ENCODE measurements at regions not wholly inside any gene's neighbourhood (a gene's known extent, or its start where the extent isn't known, plus 50 kb on each side); places are given as distances from the start of the nearest gene placed in this dataset.

GRCh38 chr6:126767711-126768110 lies 350.8 kb upstream of the RSPO3 start:
- Histone ChIP-seq H2AFZ (ENCODE audit: low read length) (no peak overlapping the region), H3K36me3 (ENCODE audit: insufficient read depth, low read length) (no peaks in the 10 kb centered on the region), H3K9me2 (ENCODE audit: insufficient read depth, low read length) (no peaks in the 10 kb centered on the region), H3K9me3 (ENCODE audit: low read length) (no peaks in the 10 kb centered on the region), H3K27ac (ENCODE audit: low read depth, low read length, poor library complexity, severe bottlenecking) (no peak overlapping the region), H3K4me2 (ENCODE audit: low read length) (no peak overlapping the region), H4K20me1 (ENCODE audit: insufficient read depth, low read length) (no peaks in the 10 kb centered on the region), H3K4me1 (ENCODE audit: insufficient read depth, low read length, poor library complexity, severe bottlenecking) (no peaks in the 10 kb centered on the region), H3K4me3 (ENCODE audit: low read depth, low read length, poor library complexity, severe bottlenecking) (no peak overlapping the region), H3K79me2 (ENCODE audit: insufficient read depth, low read depth, low read length) (no peaks in the 10 kb centered on the region)
- no TSS peak for BruUV-seq (replicated peaks)
- TF ChIP-seq CTCF (conservative IDR thresholded peaks at IDR 0.05; ENCODE audit: low read length) (no peak), EZH2phosphoT487 (IDR thresholded peaks at IDR 0.05; ENCODE audit: borderline replicate concordance, low read depth, low read length) (no peak)
- ChIA-PET POLR2A (no interaction called here), CTCF (ENCODE audit: unreplicated experiment) (no interaction called here)
- no peak for DNase-seq (ENCODE audit: low spot score)
- intact Hi-C loops (cut with micrococcal nuclease; ENCODE audit: unreplicated experiment) = no loop called here

- Histone ChIP-seq H3K79me2 (ENCODE audit: insufficient read depth, low read depth, low read length) (no peaks in the 10 kb centered on the region), H4K20me1 (ENCODE audit: insufficient read depth, low read length) (no peaks in the 10 kb centered on the region), H2AFZ (ENCODE audit: low read length) (no peak overlapping the region), H3K27ac (ENCODE audit: low read depth, low read length, poor library complexity, severe bottlenecking) (no peak overlapping the region), H3K4me1 (ENCODE audit: insufficient read depth, low read length, poor library complexity, severe bottlenecking) (no peaks in the 10 kb centered on the region), H3K36me3 (ENCODE audit: insufficient read depth, low read length) (no peaks in the 10 kb centered on the region), H3K9me3 (ENCODE audit: low read length) (no peaks in the 10 kb centered on the region), H3K9me2 (ENCODE audit: insufficient read depth, low read length) (no peaks in the 10 kb centered on the region), H3K4me3 (ENCODE audit: low read depth, low read length, poor library complexity, severe bottlenecking) (no peak overlapping the region), H3K4me2 (ENCODE audit: low read length) (no peak overlapping the region)
- ChIA-PET POLR2A (no interaction called here), CTCF (ENCODE audit: unreplicated experiment) (no interaction called here)
- no peak for DNase-seq (ENCODE audit: low spot score)
- intact Hi-C loops (cut with micrococcal nuclease; ENCODE audit: unreplicated experiment) = no loop called here
- BruUV-seq (replicated peaks) = no TSS peak
- TF ChIP-seq EZH2phosphoT487 (IDR thresholded peaks at IDR 0.05; ENCODE audit: borderline replicate concordance, low read depth, low read length) (no peak), CTCF (conservative IDR thresholded peaks at IDR 0.05; ENCODE audit: low read length) (no peak)
Measured at GRCh38 chr6:126770176-126770575, 348.3 kb upstream of the RSPO3 start.

GRCh38 chr6:126773112-126773805 lies 345.2 kb upstream of the RSPO3 start:
- no peak overlapping the region for H3K4me3 ChIP-seq (ENCODE audit: low read depth, low read length, poor library complexity, severe bottlenecking)
- no peak overlapping the region for H3K27ac ChIP-seq (ENCODE audit: low read depth, low read length, poor library complexity, severe bottlenecking)
- DNase-seq (ENCODE audit: low spot score) = no peak
- H3K36me3 ChIP-seq (ENCODE audit: insufficient read depth, low read length) = no peaks in the 10 kb centered on the region
- H3K9me2 ChIP-seq (ENCODE audit: insufficient read depth, low read length) = no peaks in the 10 kb centered on the region
- intact Hi-C loops (cut with micrococcal nuclease; ENCODE audit: unreplicated experiment) = no loop called here
- no TSS peak for BruUV-seq (replicated peaks)
- H3K9me3 ChIP-seq (ENCODE audit: low read length) = no peaks in the 10 kb centered on the region
- H2AFZ ChIP-seq (ENCODE audit: low read length) = no peak overlapping the region
- ChIA-PET POLR2A (no interaction called here), CTCF (ENCODE audit: unreplicated experiment) (no interaction called here)
- H3K79me2 ChIP-seq (ENCODE audit: insufficient read depth, low read depth, low read length) = no peaks in the 10 kb centered on the region
- H4K20me1 ChIP-seq (ENCODE audit: insufficient read depth, low read length) = no peaks in the 10 kb centered on the region
- no peaks in the 10 kb centered on the region for H3K4me1 ChIP-seq (ENCODE audit: insufficient read depth, low read length, poor library complexity, severe bottlenecking)
- TF ChIP-seq EZH2phosphoT487 (IDR thresholded peaks at IDR 0.05; ENCODE audit: borderline replicate concordance, low read depth, low read length) (no peak), CTCF (conservative IDR thresholded peaks at IDR 0.05; ENCODE audit: low read length) (no peak)
- no peak overlapping the region for H3K4me2 ChIP-seq (ENCODE audit: low read length)
